CD1c-positive myeloid dendritic cell (primary cell): ENCODE measurements at regions not wholly inside any gene's neighbourhood (a gene's known extent, or its start where the extent isn't known, plus 50 kb on each side); places are given as distances from the start of the nearest gene placed in this dataset.
A peak's percentile ranks its signal among the peaks of the same experiment; 100 is the strongest.
"Not testable (repeated sequence)": the region's sequence is repeated elsewhere in the genome, so short reads cannot be mapped to it uniquely, and the experiment has no call there.

Source experiments
- DNase-seq: peaks from one replicate; pipeline ENCODE4 v3.0.0-alpha.2; 2016; ENCODE audit errors: extremely low spot score

GRCh38 chr3:40947022-40947421 is 252.3 kb upstream of the CTNNB1 start:
- not testable (repeated sequence) for DNase-seq

- not testable (repeated sequence) for DNase-seq
These were observed 250.0 kb upstream of the CTNNB1 start for GRCh38 chr3:40949347-40949746.

- DNase-seq = no peak
These were observed 247.7 kb upstream of the CTNNB1 start for GRCh38 chr3:40951636-40952035.

GRCh38 chr3:40961104-40961857 is 238.0 kb upstream of the CTNNB1 start:
- no peak for DNase-seq

GRCh38 chr3:40962721-40963120 is 236.6 kb upstream of the CTNNB1 start:
- DNase-seq = no peak

DNA sequence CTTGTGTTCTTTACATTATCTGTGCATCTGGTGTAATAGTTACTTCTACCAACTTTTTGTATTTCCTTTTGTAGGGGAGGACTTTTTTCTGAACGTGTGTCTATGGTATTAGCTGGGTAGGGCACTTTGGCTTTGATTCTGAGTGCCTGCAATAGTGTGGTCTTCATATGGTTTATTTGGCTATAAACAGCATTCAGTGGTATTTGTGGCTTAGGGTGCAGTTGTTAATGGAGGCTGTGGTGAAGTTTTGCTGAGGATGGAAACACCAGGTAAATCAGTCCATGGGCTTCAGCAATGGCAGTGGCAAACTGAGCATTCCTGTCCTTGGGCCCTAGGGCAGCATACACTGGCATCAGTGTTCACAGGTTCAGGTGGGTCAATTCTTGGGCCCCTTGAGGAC is 230.6 kb upstream of the CTNNB1 start:
- DNase-seq = no peak

GRCh38 chr3:40969341-40969740 is 230.0 kb upstream of the CTNNB1 start:
- DNase-seq = no peak

DNA sequence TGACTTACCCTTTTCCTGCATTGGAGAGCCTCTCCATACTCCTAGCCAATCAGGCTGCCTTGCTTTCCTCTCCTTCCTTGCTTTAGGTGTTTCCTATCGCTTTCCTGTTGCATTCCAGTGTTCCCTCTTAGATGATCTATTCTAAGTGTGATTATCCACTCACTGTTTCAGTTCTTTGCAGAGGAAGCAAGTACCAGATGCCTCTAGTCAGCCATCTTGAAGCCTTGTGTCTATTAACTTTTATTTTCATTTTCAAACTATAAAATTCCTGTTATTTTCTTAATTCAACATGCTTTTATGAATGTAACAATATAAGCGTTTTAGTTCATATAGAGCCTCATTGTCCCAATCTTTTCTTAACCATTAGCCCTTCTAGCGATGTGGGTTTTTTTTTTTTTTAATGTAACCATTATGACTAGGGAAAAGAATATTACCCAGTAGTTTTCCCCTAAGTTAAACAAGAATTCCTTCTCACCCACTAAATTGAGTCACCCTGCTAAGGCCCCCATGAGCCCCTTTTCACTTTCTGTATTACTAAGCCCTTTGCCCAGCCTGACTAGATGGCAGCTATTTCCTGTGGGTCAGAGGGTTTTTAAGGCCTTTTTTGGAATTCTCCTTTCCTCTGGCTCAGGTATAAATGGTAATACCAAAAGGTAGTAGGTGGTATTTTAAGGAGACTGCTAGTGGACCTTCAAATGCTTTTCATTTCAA is 229.4 kb upstream of the CTNNB1 start:
- no peak for DNase-seq

- DNase-seq = peak; percentile 86
These were observed 227.8 kb upstream of the CTNNB1 start for GRCh38 chr3:40971191-40972168.

DNA sequence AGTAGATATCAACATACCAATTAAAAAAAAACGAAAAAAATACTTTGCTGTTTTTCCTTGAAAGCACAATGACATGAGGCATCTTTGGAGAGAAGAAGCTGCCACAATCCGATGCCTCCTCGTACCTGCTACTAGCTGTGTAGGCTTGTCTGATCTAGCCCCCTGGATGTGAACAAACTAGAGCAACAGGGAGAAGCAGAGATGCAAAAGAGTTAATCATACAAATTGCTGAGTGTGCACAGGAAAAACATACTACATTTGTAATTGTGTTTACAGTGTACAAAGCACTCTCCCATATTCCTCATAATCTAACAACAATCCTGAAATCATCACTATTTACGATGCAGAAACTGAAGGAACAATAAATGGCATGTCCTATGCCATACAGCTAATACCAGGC is 227.0 kb upstream of the CTNNB1 start:
- DNase-seq = no peak

DNA sequence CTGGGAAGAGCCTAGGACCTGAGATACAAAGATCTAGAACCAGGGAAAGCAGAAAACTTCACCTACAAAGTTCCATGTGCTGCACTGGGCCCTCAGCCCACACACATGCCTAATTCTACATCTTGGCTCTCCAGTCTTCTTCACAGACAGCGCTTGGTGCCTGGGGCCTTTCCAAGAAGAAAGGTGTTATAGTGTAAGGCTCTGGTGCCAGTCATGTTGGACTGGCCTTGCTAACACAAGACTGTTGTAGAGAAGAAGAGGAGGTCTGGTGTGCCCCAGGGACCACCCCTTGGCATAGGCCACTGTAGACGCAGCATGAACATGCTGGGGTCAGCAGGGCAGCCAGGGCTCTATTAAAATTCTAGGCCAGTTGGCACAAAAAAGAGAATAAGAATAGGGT is 226.2 kb upstream of the CTNNB1 start:
- no peak for DNase-seq

- DNase-seq = no peak
These were observed 223.6 kb upstream of the CTNNB1 start for GRCh38 chr3:40975711-40976121.

DNA sequence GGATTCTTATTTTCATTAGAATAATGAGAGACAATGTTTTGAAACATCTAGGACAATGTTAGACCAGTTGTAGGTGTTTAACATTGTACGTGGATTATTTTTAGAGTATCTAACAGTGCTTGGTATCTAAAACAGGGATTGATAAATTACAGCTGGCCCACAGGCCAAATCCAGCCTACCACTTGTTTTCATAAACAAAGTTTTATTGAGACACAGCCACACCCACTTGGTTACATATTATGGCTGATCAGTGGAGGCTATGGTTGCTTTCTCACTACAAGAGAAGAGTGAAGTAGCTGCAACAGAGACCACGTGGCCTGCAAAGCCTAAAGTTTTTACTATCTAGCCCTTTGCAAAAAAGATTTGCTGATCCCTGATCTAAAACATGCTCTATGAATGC is 223.1 kb upstream of the CTNNB1 start:
- no peak for DNase-seq

- no peak for DNase-seq
These were observed 220.9 kb upstream of the CTNNB1 start for GRCh38 chr3:40978442-40978841.

DNA sequence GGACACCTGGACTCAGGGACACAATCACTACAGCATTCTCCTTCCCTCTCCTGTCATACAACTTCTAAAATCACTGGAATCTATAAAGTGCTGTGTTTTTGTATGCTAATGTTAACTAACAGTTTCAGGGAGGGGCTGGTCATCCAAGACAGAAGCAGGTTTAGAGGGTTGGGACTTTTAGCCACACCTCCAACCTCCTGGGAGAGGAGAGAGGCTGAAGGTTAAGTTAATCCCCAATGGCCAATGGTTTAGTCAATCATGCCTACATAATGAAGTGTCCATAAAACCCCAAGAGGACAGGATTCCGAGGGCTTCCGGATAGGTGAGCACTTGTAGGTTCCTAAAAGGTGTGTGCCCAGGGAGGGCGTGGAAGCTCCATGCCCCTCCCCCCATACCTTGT is 219.3 kb upstream of the CTNNB1 start:
- no peak for DNase-seq

- DNase-seq = no peak
These were observed 218.8 kb upstream of the CTNNB1 start for GRCh38 chr3:40980467-40980866.

DNA sequence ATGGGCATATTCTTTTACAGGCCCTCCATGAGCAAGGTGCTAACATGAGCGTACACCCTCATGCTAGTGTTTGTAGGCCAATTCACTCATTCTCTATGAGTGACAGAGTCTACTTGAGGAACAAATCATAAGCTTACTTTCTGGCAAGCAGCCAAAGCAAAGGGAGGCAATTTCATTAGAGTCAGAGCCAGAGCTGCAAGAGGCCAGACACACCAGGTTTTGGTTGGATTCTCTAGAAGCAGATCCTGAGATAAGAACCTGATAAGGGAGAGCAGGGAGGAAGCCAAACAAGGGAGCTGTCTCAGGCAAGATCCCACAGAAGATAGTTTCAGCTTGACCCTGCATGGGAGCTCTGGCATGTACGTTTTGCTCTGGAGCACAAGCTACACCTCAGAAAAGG is 214.1 kb upstream of the CTNNB1 start:
- DNase-seq = no peak

DNA sequence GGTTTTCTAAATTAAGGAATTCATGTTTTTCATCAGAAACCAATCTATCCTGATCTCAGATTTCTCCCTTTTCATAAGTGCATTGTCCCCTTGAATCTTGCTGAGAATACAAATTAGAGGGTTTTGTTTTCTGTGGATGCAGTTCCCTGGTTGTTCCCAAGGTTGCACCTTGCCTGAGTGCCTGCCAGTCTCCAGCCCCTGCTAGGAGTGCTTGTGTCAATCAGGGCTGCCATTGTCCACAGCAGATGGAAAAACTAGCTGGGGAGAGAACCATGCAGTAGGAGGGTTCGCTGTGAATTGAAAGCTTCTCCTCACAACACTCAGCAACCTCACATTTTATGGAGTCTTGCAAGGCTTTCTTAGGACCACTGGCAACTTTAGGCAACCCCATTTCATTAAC is 210.8 kb upstream of the CTNNB1 start:
- no peak for DNase-seq

- DNase-seq = no peak
These were observed 209.9 kb upstream of the CTNNB1 start for GRCh38 chr3:40989141-40990061.

- no peak for DNase-seq
These were observed 209.2 kb upstream of the CTNNB1 start for GRCh38 chr3:40990062-40990456.

GRCh38 chr3:40992023-40992422 is 207.3 kb upstream of the CTNNB1 start:
- no peak for DNase-seq
